Gastrocnemius medialis (tissue), 4 donors: ENCODE measurements at regions not wholly inside any gene's neighbourhood (a gene's known extent, or its start where the extent isn't known, plus 50 kb on each side); places are given as distances from the start of the nearest gene placed in this dataset.

Source experiments
- POLR2A ChIP-seq, 2 donors: fragments of 450-650 bp; IDR thresholded peaks; one replicate each; pipeline ENCODE4 v1.6.1; 2017; ENCODE audit warnings: antibody characterized with exemption in 2 of 2, mild to moderate bottlenecking in 2 of 2, moderate library complexity in 2 of 2
- TF ChIP-seq, protein P1 (sequence below), 5 experiments: fragments of 450-650 bp in 3 of 5; fragments of 200-600 bp in 2 of 5; sonication (generic) in 2 of 5; IDR thresholded peaks in 4 of 5; conservative IDR thresholded peaks in 1 of 5; 1 replicate in 4 of 5; 2 replicates in 1 of 5; pipeline ENCODE4 v1.5.1; 2016 to 2019; ENCODE audit warnings: antibody characterized with exemption in 5 of 5, mild to moderate bottlenecking in 3 of 5, moderate library complexity in 3 of 5

DNA sequence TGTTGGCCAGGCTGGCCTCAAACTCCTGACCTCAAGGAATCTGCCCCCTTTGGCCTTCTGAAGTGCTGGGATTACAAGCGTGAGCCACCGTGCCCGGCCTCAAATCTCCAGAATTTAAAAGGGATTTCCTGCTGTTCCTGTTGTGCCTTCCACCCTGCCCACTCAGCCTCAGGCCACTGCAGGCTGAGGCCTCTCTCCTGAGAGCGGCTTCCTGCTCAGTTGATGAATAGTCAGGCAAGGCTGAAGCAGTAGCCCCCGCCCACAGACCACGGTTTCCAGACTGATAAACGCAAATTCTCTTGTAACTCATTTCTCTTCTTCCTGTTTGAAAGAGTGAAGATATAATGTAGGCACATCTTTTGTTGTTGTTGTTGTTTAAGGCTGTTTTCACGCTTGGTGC, 127.0 kb upstream of the PLCXD3 start:
- TF ChIP-seq, protein P1, sequence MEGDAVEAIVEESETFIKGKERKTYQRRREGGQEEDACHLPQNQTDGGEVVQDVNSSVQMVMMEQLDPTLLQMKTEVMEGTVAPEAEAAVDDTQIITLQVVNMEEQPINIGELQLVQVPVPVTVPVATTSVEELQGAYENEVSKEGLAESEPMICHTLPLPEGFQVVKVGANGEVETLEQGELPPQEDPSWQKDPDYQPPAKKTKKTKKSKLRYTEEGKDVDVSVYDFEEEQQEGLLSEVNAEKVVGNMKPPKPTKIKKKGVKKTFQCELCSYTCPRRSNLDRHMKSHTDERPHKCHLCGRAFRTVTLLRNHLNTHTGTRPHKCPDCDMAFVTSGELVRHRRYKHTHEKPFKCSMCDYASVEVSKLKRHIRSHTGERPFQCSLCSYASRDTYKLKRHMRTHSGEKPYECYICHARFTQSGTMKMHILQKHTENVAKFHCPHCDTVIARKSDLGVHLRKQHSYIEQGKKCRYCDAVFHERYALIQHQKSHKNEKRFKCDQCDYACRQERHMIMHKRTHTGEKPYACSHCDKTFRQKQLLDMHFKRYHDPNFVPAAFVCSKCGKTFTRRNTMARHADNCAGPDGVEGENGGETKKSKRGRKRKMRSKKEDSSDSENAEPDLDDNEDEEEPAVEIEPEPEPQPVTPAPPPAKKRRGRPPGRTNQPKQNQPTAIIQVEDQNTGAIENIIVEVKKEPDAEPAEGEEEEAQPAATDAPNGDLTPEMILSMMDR (IDR thresholded peaks at IDR 0.05 in 4 of 5, conservative IDR thresholded peaks at IDR 0.05 in 1 of 5): no peak
- no peak for TF ChIP-seq POLR2A (IDR thresholded peaks at IDR 0.05)
